SU-DHL-6 (cell line): ENCODE measurements at regions not wholly inside any gene's neighbourhood (a gene's known extent, or its start where the extent isn't known, plus 50 kb on each side); places are given as distances from the start of the nearest gene placed in this dataset.

Source experiments
- EZH2phosphoT487 ChIP-seq: fragments of 200-600 bp; sonication (generic), shearing (Covaris generic); conservative IDR thresholded peaks from 2 replicates; pipeline ENCODE4 v1.6.1; 2018; ENCODE audit warnings: mild to moderate bottlenecking, antibody characterized with exemption, low read length, moderate library complexity, mixed read lengths
- TF ChIP-seq, protein P1 (sequence below): fragments of 200-600 bp; sonication (generic); IDR thresholded peaks from one replicate; pipeline ENCODE4 v1.5.1; 2017; ENCODE audit warnings: antibody characterized with exemption, mild to moderate bottlenecking, low read length, moderate library complexity; ENCODE audit not compliant: insufficient read depth, poor library complexity, severe bottlenecking

DNA sequence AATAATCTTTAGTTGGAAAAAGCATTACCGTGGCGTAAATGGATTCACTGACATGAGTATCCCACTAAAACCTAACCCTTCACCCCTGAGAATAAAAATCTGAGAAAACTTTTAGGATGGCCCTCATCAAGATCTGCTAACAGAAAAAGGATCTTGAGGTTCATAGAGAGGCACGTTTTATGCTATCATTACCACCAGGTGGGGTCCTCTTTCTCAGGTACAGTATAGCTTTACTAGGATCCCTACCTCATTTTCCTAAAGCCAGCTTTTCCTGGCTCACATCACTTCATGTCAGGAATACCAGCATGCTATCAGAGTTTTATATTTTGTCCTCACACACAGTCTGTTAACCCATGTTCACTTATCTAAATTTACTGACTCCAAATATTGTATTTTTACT lies 173.7 kb downstream of the POM121L12 start:
- TF ChIP-seq, protein P1, sequence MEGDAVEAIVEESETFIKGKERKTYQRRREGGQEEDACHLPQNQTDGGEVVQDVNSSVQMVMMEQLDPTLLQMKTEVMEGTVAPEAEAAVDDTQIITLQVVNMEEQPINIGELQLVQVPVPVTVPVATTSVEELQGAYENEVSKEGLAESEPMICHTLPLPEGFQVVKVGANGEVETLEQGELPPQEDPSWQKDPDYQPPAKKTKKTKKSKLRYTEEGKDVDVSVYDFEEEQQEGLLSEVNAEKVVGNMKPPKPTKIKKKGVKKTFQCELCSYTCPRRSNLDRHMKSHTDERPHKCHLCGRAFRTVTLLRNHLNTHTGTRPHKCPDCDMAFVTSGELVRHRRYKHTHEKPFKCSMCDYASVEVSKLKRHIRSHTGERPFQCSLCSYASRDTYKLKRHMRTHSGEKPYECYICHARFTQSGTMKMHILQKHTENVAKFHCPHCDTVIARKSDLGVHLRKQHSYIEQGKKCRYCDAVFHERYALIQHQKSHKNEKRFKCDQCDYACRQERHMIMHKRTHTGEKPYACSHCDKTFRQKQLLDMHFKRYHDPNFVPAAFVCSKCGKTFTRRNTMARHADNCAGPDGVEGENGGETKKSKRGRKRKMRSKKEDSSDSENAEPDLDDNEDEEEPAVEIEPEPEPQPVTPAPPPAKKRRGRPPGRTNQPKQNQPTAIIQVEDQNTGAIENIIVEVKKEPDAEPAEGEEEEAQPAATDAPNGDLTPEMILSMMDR = no peak
- TF ChIP-seq EZH2phosphoT487 = no peak
